Lower leg skin (tissue), 4 donors: ENCODE measurements at regions not wholly inside any gene's neighbourhood (a gene's known extent, or its start where the extent isn't known, plus 50 kb on each side); places are given as distances from the start of the nearest gene placed in this dataset.
"Not testable (repeated sequence)": the region's sequence is repeated elsewhere in the genome, so short reads cannot be mapped to it uniquely, and the experiment has no call there.

Experiments used
- DNase-seq, 2 donors: peaks; one replicate each; pipeline ENCODE4 v3.0.0-alpha.2; 2019; ENCODE audit warnings: low spot score in 2 of 2
- H3K4me3 ChIP-seq: fragments of 200-600 bp; sonication (generic); 2 replicates; pipeline ENCODE4 v1.5.1; 2017; ENCODE audit warnings: mild to moderate bottlenecking, low read depth; ENCODE audit not compliant: poor library complexity, severe bottlenecking
- POLR2A ChIP-seq, 2 donors: fragments of 450-650 bp; IDR thresholded peaks; one replicate each; pipeline ENCODE4 v1.6.1; 2016 to 2017; ENCODE audit warnings: antibody characterized with exemption in 2 of 2, mild to moderate bottlenecking in 1 of 2, moderate library complexity in 1 of 2
- WGBS, 2 donors: methylation state at CpG; one replicate each; pipeline ENCODE4 v1.1.5; 2018; 5-methylcytosine and 5-hydroxymethylcytosine counted together
- intact Hi-C: fragments of 100-400 bp; cut with DNase I; formaldehyde crosslinking; loops from one replicate; pipeline ENCODE4 v1.15.0; 2023; ENCODE audit warnings: low total_unique reads
- TF ChIP-seq, protein P1 (sequence below), 3 donors: fragments of 450-650 bp; IDR thresholded peaks; one replicate each; pipeline ENCODE4 v1.5.1; 2016; ENCODE audit warnings: antibody characterized with exemption in 3 of 3, mild to moderate bottlenecking in 3 of 3, moderate library complexity in 2 of 3

- WGBS, 2 donors: 100% methylated on average over 1 of the region's 1 CpG
- intact Hi-C loops: no loop called here
- TF ChIP-seq POLR2A (IDR thresholded peaks at IDR 0.05): no peak
- TF ChIP-seq, protein P1, sequence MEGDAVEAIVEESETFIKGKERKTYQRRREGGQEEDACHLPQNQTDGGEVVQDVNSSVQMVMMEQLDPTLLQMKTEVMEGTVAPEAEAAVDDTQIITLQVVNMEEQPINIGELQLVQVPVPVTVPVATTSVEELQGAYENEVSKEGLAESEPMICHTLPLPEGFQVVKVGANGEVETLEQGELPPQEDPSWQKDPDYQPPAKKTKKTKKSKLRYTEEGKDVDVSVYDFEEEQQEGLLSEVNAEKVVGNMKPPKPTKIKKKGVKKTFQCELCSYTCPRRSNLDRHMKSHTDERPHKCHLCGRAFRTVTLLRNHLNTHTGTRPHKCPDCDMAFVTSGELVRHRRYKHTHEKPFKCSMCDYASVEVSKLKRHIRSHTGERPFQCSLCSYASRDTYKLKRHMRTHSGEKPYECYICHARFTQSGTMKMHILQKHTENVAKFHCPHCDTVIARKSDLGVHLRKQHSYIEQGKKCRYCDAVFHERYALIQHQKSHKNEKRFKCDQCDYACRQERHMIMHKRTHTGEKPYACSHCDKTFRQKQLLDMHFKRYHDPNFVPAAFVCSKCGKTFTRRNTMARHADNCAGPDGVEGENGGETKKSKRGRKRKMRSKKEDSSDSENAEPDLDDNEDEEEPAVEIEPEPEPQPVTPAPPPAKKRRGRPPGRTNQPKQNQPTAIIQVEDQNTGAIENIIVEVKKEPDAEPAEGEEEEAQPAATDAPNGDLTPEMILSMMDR (IDR thresholded peaks at IDR 0.05): no peak
- H3K4me3 ChIP-seq: no peak overlapping the region
- DNase-seq: no peak
Measured at GRCh38 chr13:52922961-52923360, 74.5 kb upstream of the PCDH8 start.

DNA sequence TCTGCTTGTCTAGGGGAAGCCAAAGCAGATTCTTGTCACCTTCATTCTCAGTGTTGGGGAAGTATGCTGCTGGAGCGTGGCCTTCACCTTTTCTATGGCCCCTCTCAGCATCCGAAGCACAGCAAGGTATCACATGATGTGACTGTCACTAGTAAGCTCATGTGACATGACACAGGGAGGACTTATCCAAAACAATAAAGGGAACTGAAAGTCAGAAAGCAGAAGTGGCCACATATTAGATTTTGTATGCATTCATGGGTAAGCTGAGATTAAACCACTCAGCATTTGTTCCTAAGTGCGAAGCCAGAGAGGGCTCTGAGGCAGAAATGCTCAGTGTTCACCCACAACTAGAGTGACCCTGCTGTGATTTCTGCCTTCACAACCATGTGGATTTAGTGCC lies 72.8 kb upstream of the PCDH8 start:
- intact Hi-C loops: no loop called here
- WGBS, 2 donors: 72 to 90% methylated on average over 3 of the region's 3 CpGs
- no peak for TF ChIP-seq POLR2A (IDR thresholded peaks at IDR 0.05)
- TF ChIP-seq, protein P1 (IDR thresholded peaks at IDR 0.05): no peak
- DNase-seq: no peak
- H3K4me3 ChIP-seq: no peak overlapping the region

- intact Hi-C loops: no loop called here
- no peak for DNase-seq
- TF ChIP-seq, protein P1 (IDR thresholded peaks at IDR 0.05): no peak
- no peak for TF ChIP-seq POLR2A (IDR thresholded peaks at IDR 0.05)
- no peak overlapping the region for H3K4me3 ChIP-seq
Measured at GRCh38 chr13:52916486-52916990, 68.1 kb upstream of the PCDH8 start.

DNA sequence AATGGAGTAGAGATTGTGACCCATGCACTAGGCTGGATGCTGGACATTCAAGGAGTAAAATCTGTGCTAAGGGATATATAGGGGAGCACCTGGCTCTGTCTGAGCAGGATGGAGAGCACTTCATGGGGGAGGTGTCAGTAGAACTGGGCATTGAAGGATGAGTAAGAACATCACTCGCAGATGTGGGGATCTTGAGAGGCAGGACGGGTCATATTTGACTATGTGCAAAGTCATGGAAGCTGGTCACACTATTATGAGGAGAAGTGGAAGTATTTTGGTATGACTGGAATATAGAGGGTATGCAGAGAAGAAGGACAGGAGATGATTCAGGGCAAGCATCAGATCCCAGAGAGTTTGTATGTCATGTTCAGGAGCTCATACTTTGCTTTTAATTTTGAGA lies 62.9 kb upstream of the PCDH8 start:
- no peak for DNase-seq
- H3K4me3 ChIP-seq: no peak overlapping the region
- TF ChIP-seq POLR2A (IDR thresholded peaks at IDR 0.05): no peak
- TF ChIP-seq, protein P1 (IDR thresholded peaks at IDR 0.05): no peak
- intact Hi-C loops: no loop called here
- WGBS, 2 donors: 58 to 91% methylated on average over 2 of the region's 2 CpGs

DNA sequence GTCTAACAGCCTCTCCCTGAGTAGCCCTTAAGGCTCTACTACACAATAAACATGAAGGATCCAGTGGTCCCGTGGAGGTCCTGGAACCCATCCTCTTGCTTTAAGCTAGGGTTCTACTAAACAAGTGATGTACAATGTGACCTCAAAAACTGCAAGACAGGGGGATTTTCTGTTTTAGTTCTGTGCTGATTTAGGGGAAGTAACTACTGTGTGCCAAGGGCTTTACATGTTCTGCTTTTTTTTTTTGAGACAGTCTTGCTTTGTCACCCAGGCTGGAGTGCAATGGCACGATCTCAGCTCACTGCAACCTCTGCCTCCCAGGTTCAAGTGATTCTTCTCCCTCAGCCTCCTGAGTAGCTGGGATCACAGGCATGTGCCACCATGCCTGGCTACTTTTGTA lies 61.9 kb upstream of the PCDH8 start:
- WGBS, 2 donors: 63 to 70% methylated on average over 2 of the region's 2 CpGs

GRCh38 chr13:52906122-52906903 lies 57.9 kb upstream of the PCDH8 start:
- H3K4me3 ChIP-seq: no peak overlapping the region
- 41 to 42% methylated on average over 20 of the region's 20 CpGs for whole genome bisulfite sequencing, 2 donors
- intact Hi-C loops: no loop called here
- DNase-seq: no peak
- TF ChIP-seq, protein P1 (IDR thresholded peaks at IDR 0.05): no peak
- no peak for TF ChIP-seq POLR2A (IDR thresholded peaks at IDR 0.05)

More for the DNA sequence above, 61.9 kb upstream of the PCDH8 start:
- DNase-seq, H3K4me3 ChIP-seq, intact Hi-C loops: not testable (repeated sequence)
